ENCODE measurements at regions not wholly inside any gene's neighbourhood (a gene's known extent, or its start where the extent isn't known, plus 50 kb on each side); places are given as distances from the start of the nearest gene placed in this dataset.
A peak's percentile ranks its signal among the peaks of the same experiment; 100 is the strongest.

DNA sequence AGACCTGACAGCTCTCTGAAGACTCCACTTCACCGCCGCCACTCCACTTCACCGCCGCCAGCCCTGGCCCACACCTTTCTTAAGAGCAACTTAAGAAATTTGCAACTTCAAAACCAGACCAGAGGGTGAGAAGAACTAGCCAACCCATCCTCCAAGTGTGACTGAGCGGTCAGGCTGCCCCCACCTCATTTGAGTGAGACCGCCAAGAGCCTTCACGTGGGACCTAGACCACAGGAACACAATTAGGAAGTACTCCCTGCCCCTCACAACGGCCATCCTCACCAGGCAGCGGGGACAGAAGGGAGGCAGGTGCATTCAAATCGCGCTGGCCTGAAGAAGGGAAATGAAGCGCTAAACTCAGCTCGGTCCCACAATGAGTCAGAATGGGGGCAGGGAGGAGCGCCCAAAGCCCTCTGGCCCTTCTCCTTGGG, 156.8 kb upstream of the BCL6 start (continued):
- TF ChIP-seq, protein P1, sequence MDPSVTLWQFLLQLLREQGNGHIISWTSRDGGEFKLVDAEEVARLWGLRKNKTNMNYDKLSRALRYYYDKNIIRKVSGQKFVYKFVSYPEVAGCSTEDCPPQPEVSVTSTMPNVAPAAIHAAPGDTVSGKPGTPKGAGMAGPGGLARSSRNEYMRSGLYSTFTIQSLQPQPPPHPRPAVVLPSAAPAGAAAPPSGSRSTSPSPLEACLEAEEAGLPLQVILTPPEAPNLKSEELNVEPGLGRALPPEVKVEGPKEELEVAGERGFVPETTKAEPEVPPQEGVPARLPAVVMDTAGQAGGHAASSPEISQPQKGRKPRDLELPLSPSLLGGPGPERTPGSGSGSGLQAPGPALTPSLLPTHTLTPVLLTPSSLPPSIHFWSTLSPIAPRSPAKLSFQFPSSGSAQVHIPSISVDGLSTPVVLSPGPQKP (IDR thresholded peaks at IDR 0.05; ENCODE audit: low read depth, low read length), result no peak
- TF ChIP-seq JUND (IDR thresholded peaks at IDR 0.05; ENCODE audit: low read depth, low read length) (no peak), RBBP5 (conservative IDR thresholded peaks at IDR 0.05) (no peak), FOXM1 (IDR thresholded peaks at IDR 0.05; ENCODE audit: low read depth, low read length) (no peak), ATF7 (IDR thresholded peaks at IDR 0.05; ENCODE audit: low read depth) (no peak), ESRRA (IDR thresholded peaks at IDR 0.05; ENCODE audit: low read length) (no peak), NR2F1 (conservative IDR thresholded peaks at IDR 0.05) (peak; percentile 37), CBX5 (IDR thresholded peaks at IDR 0.05; ENCODE audit: low read depth) (no peak), TBL1XR1 (IDR thresholded peaks at IDR 0.05; ENCODE audit: low read depth, low read length) (no peak), MYB (IDR thresholded peaks at IDR 0.05; ENCODE audit: borderline replicate concordance, low read depth, low read length) (no peak), SMAD1 (IDR thresholded peaks at IDR 0.05; ENCODE audit: low read depth, partially characterized antibody) (no peak), IKZF2 (IDR thresholded peaks at IDR 0.05) (peak; percentile 49 to 57; a peak in 2 of 4 replicates), BACH1 (IDR thresholded peaks at IDR 0.05; ENCODE audit: borderline replicate concordance) (no peak)
- TF ChIP-seq, protein P2, sequence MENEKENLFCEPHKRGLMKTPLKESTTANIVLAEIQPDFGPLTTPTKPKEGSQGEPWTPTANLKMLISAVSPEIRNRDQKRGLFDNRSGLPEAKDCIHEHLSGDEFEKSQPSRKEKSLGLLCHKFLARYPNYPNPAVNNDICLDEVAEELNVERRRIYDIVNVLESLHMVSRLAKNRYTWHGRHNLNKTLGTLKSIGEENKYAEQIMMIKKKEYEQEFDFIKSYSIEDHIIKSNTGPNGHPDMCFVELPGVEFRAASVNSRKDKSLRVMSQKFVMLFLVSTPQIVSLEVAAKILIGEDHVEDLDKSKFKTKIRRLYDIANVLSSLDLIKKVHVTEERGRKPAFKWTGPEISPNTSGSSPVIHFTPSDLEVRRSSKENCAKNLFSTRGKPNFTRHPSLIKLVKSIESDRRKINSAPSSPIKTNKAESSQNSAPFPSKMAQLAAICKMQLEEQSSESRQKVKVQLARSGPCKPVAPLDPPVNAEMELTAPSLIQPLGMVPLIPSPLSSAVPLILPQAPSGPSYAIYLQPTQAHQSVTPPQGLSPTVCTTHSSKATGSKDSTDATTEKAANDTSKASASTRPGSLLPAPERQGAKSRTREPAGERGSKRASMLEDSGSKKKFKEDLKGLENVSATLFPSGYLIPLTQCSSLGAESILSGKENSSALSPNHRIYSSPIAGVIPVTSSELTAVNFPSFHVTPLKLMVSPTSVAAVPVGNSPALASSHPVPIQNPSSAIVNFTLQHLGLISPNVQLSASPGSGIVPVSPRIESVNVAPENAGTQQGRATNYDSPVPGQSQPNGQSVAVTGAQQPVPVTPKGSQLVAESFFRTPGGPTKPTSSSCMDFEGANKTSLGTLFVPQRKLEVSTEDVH (IDR thresholded peaks at IDR 0.05; ENCODE audit: low read depth, partially characterized antibody), result no peak
- TF ChIP-seq, protein P3, sequence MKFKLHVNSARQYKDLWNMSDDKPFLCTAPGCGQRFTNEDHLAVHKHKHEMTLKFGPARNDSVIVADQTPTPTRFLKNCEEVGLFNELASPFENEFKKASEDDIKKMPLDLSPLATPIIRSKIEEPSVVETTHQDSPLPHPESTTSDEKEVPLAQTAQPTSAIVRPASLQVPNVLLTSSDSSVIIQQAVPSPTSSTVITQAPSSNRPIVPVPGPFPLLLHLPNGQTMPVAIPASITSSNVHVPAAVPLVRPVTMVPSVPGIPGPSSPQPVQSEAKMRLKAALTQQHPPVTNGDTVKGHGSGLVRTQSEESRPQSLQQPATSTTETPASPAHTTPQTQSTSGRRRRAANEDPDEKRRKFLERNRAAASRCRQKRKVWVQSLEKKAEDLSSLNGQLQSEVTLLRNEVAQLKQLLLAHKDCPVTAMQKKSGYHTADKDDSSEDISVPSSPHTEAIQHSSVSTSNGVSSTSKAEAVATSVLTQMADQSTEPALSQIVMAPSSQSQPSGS (IDR thresholded peaks at IDR 0.05; ENCODE audit: low read length), result no peak
- TF ChIP-seq, protein P4, sequence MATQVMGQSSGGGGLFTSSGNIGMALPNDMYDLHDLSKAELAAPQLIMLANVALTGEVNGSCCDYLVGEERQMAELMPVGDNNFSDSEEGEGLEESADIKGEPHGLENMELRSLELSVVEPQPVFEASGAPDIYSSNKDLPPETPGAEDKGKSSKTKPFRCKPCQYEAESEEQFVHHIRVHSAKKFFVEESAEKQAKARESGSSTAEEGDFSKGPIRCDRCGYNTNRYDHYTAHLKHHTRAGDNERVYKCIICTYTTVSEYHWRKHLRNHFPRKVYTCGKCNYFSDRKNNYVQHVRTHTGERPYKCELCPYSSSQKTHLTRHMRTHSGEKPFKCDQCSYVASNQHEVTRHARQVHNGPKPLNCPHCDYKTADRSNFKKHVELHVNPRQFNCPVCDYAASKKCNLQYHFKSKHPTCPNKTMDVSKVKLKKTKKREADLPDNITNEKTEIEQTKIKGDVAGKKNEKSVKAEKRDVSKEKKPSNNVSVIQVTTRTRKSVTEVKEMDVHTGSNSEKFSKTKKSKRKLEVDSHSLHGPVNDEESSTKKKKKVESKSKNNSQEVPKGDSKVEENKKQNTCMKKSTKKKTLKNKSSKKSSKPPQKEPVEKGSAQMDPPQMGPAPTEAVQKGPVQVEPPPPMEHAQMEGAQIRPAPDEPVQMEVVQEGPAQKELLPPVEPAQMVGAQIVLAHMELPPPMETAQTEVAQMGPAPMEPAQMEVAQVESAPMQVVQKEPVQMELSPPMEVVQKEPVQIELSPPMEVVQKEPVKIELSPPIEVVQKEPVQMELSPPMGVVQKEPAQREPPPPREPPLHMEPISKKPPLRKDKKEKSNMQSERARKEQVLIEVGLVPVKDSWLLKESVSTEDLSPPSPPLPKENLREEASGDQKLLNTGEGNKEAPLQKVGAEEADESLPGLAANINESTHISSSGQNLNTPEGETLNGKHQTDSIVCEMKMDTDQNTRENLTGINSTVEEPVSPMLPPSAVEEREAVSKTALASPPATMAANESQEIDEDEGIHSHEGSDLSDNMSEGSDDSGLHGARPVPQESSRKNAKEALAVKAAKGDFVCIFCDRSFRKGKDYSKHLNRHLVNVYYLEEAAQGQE (IDR thresholded peaks at IDR 0.05; ENCODE audit: low read depth, low read length), result no peak
- TF ChIP-seq, protein P5, sequence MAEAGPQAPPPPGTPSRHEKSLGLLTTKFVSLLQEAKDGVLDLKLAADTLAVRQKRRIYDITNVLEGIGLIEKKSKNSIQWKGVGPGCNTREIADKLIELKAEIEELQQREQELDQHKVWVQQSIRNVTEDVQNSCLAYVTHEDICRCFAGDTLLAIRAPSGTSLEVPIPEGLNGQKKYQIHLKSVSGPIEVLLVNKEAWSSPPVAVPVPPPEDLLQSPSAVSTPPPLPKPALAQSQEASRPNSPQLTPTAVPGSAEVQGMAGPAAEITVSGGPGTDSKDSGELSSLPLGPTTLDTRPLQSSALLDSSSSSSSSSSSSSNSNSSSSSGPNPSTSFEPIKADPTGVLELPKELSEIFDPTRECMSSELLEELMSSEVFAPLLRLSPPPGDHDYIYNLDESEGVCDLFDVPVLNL (IDR thresholded peaks at IDR 0.05; ENCODE audit: low read depth, low read length), result no peak
- TF ChIP-seq, protein P6, sequence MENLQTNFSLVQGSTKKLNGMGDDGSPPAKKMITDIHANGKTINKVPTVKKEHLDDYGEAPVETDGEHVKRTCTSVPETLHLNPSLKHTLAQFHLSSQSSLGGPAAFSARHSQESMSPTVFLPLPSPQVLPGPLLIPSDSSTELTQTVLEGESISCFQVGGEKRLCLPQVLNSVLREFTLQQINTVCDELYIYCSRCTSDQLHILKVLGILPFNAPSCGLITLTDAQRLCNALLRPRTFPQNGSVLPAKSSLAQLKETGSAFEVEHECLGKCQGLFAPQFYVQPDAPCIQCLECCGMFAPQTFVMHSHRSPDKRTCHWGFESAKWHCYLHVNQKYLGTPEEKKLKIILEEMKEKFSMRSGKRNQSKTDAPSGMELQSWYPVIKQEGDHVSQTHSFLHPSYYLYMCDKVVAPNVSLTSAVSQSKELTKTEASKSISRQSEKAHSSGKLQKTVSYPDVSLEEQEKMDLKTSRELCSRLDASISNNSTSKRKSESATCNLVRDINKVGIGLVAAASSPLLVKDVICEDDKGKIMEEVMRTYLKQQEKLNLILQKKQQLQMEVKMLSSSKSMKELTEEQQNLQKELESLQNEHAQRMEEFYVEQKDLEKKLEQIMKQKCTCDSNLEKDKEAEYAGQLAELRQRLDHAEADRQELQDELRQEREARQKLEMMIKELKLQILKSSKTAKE (IDR thresholded peaks at IDR 0.05; ENCODE audit: low read depth, poor library complexity, severe bottlenecking), result no peak
- TF ChIP-seq, protein P7, sequence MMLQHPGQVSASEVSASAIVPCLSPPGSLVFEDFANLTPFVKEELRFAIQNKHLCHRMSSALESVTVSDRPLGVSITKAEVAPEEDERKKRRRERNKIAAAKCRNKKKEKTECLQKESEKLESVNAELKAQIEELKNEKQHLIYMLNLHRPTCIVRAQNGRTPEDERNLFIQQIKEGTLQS (IDR thresholded peaks at IDR 0.05; ENCODE audit: borderline replicate concordance, extremely low read depth, low read depth, low read length), result no peak
